ENCODE measurements at regions not wholly inside any gene's neighbourhood (a gene's known extent, or its start where the extent isn't known, plus 50 kb on each side); places are given as distances from the start of the nearest gene placed in this dataset.

DNA sequence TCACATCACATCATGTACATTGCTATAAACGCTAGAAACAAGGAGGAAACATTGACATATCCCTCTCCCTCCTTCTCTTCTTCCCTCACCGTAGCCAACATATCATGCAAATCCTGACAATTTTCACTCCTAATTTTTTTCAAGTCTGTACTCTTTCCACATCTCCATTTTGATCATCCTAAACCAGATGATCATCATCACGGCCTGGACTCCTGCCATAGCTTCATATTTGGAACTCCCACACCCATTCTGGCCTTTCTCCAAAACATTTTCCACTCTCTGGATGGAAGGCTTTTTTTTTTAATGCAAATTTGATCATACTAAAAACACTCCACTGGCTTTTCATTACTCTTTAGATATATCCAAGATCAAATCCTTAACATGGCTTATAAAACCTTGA lies 248.0 kb upstream of the CNTN3 start:
- Histone ChIP-seq H3K4me3 (ENCODE audit: low read depth, low read length) (no peak overlapping the region), H3K9me3 (no peaks in the 10 kb centered on the region), H3K36me3 (no peaks in the 10 kb centered on the region), H3K27me3 (no peaks in the 10 kb centered on the region), H3K4me1 (no peaks in the 10 kb centered on the region)
- TF ChIP-seq, protein P1, sequence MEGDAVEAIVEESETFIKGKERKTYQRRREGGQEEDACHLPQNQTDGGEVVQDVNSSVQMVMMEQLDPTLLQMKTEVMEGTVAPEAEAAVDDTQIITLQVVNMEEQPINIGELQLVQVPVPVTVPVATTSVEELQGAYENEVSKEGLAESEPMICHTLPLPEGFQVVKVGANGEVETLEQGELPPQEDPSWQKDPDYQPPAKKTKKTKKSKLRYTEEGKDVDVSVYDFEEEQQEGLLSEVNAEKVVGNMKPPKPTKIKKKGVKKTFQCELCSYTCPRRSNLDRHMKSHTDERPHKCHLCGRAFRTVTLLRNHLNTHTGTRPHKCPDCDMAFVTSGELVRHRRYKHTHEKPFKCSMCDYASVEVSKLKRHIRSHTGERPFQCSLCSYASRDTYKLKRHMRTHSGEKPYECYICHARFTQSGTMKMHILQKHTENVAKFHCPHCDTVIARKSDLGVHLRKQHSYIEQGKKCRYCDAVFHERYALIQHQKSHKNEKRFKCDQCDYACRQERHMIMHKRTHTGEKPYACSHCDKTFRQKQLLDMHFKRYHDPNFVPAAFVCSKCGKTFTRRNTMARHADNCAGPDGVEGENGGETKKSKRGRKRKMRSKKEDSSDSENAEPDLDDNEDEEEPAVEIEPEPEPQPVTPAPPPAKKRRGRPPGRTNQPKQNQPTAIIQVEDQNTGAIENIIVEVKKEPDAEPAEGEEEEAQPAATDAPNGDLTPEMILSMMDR (IDR thresholded peaks at IDR 0.05; ENCODE audit: low read depth, low read length): no peak
- DNase-seq: no peak

DNA sequence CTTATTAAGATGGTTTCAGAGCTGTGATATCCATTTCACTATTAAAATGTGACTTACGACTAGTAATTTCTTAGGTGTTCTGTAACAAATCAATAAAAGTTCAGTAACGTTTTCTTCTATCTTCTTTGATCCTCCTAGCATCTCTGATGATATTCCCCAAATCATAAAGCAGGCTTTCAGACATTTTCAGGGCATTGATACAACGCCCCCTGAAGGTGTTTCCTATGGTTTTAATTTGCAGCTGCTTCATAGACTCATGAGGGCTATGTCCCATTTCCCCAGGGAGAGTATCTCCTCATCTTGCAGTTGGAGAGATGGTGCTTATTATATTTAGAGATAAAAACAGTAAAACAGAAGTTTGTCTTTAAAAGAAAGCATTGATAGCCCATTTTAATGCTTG lies 246.8 kb upstream of the CNTN3 start:
- no peaks in the 10 kb centered on the region for H3K9me3 ChIP-seq
- no peak for DNase-seq
- TF ChIP-seq, protein P1 (IDR thresholded peaks at IDR 0.05; ENCODE audit: low read depth, low read length): no peak
- H3K36me3 ChIP-seq: no peaks in the 10 kb centered on the region
- H3K27me3 ChIP-seq: no peaks in the 10 kb centered on the region
- no peak overlapping the region for H3K4me3 ChIP-seq (ENCODE audit: low read depth, low read length)
- H3K4me1 ChIP-seq: no peaks in the 10 kb centered on the region

DNA sequence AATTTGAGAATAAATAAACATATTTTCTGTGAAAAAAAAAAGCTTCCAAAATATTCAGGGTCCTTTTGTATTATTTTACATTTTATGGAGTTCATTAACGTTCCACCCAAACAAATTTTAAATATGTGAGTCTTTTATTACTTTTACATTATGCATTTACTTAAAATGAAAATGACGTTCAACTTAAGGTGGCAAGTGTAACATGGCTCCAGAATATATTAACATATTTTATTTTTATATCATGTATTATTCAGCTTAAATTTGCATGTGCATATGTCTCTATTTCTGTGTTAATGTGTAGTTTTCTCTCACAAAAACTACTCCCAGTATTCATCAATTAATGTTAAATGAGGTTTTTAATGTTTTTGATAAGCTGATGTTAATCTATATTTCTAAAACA lies 243.6 kb upstream of the CNTN3 start:
- Histone ChIP-seq H3K4me1 (no peaks in the 10 kb centered on the region), H3K36me3 (no peaks in the 10 kb centered on the region), H3K9me3 (no peaks in the 10 kb centered on the region), H3K27me3 (no peaks in the 10 kb centered on the region), H3K4me3 (ENCODE audit: low read depth, low read length) (no peak overlapping the region)
- DNase-seq: no peak
- TF ChIP-seq, protein P1 (IDR thresholded peaks at IDR 0.05; ENCODE audit: low read depth, low read length): no peak

DNA sequence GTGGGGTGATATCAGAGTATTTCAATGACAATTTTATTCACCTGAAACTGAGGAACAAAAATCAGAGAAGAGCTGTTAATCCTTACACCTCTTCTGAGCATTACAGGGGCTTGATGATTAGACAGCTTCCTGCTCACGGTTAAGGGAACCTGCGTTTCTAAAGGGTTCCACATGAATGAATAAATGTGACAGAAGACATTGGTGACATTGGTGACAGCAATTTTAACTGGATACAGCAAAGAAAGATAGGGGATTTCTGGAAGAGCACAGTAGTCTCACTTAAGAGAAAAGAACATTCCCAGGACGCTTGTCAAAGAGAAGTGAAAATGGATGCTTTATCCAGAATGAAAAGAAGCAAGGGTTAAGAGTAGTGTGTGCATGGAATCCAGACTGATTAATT lies 235.9 kb upstream of the CNTN3 start:
- DNase-seq: no peak
- no peaks in the 10 kb centered on the region for H3K36me3 ChIP-seq
- no peak overlapping the region for H3K4me3 ChIP-seq (ENCODE audit: low read depth, low read length)
- no peaks in the 10 kb centered on the region for H3K9me3 ChIP-seq
- H3K4me1 ChIP-seq: no peaks in the 10 kb centered on the region
- no peaks in the 10 kb centered on the region for H3K27me3 ChIP-seq
- TF ChIP-seq, protein P1 (IDR thresholded peaks at IDR 0.05; ENCODE audit: low read depth, low read length): no peak

DNA sequence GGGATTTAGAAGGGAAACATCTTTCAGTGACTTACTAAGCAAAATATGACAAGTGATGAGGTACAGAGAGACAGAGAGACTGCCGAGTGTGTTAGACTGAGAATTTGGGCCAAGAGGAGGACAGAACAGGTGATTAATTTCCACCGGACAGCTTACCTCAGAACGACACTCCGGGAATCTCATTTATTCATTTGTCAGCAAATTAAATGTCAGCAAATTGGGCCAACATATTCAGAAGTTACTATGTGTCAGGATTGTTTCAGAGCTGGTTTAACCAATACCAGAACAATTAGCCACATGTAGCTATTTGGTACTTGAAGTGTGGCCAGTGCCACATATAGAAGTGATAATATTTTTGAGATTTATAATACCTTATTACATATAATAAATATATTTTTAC lies 232.6 kb upstream of the CNTN3 start:
- H3K36me3 ChIP-seq: no peaks in the 10 kb centered on the region
- H3K9me3 ChIP-seq: no peaks in the 10 kb centered on the region
- no peak overlapping the region for H3K4me3 ChIP-seq (ENCODE audit: low read depth, low read length)
- H3K27me3 ChIP-seq: no peaks in the 10 kb centered on the region
- TF ChIP-seq, protein P1 (IDR thresholded peaks at IDR 0.05; ENCODE audit: low read depth, low read length): no peak
- no peak for DNase-seq
- no peaks in the 10 kb centered on the region for H3K4me1 ChIP-seq

DNA sequence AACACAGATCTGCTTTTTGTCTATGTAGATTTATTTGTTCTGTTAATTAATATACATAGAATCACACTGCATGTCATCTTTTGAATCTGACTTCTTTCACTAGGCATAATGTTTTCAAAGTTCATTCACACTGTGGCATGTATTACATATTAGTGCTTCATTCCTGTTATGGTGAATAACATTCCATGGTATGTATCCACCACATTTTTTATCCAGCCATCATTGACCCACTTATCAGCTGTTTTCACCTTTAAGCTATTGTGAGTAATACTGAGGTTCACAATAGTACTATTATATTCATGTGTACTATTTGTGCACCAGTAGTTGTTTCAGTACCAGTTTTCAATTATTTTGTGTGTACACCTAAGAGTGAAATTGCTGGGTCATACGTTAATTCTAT lies 230.6 kb upstream of the CNTN3 start:
- Histone ChIP-seq H3K27me3 (no peaks in the 10 kb centered on the region), H3K4me3 (ENCODE audit: low read depth, low read length) (no peak overlapping the region), H3K4me1 (no peaks in the 10 kb centered on the region), H3K36me3 (no peaks in the 10 kb centered on the region), H3K9me3 (no peaks in the 10 kb centered on the region)
- TF ChIP-seq, protein P1 (IDR thresholded peaks at IDR 0.05; ENCODE audit: low read depth, low read length): no peak
- DNase-seq: no peak

All from BE2C (cell line).